ENCODE measurements at regions not wholly inside any gene's neighbourhood (a gene's known extent, or its start where the extent isn't known, plus 50 kb on each side); places are given as distances from the start of the nearest gene placed in this dataset.

DNA sequence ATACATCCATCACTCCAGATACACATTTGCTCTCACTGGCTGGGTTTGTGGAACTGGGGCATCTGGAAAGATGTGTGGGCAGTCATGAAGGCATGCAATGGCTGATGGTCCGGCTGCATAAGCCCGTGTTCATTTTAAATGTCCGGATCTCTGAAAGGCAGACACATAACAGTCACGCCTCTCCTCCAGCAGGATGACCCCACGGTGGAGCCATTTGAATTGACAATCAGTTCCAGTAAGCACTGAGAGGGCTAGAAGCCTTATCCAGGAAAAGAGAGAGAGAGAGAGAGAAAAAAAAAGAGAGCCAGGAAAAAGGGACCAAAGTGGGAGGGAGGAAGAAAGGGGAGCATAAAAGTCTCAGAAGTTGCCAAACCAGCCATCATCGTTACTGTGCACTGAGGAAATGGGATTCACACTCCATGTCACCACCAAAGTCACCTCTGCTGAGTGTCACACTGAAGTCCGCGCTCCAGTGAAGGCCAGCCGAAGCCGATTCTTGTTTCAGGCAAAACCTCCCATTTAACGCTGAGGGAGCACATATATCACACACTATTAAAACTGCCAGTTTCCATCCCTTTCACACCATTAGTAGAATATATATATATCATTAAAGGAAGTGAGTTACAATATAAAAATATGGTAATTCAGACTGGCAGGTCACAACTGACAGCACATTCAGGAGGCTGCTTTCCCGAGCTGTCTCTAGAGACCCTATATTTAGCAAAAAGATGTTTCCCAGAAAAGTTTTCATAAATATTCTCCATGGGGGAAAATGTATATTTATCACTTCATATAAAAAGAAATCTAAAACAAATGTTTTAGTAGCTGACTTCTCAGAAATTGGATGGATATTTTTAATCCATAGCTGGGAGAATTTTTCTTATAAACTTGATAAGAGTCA, 142.0 kb downstream of the ACTR3 start:
- WGBS (ENCODE audit: insufficient coverage, insufficient replicate concordance, low lambda C conversion rate, missing lambda C conversion rate) = 55% methylated on average over 12 of the region's 12 CpGs
- H3K4me2 ChIP-seq (ENCODE audit: control insufficient read depth, insufficient read depth) = no peak overlapping the region
- H3K4me1 ChIP-seq (ENCODE audit: control insufficient read depth, insufficient read depth, low read length) = no peaks in the 10 kb centered on the region
- in situ Hi-C loops (cut with MboI) (no loop called here), intact Hi-C loops (cut with micrococcal nuclease; ENCODE audit: unreplicated experiment) (no loop called here)
- no peaks in the 10 kb centered on the region for H4K20me1 ChIP-seq (ENCODE audit: control insufficient read depth, insufficient read depth)
- H3K9ac ChIP-seq (ENCODE audit: control insufficient read depth, insufficient read depth, low read length) = no peak overlapping the region
- H3K36me3 ChIP-seq (ENCODE audit: control insufficient read depth in 2 of 2, insufficient read depth in 2 of 2, low read length in 1 of 2) = no peaks in the 10 kb centered on the region
- SMC1A ChIA-PET (ENCODE audit: uncharacterized antibody, unreplicated experiment) = no interaction called here
- ATAC-seq (no peak), DNase-seq (ENCODE audit: low read depth, low spot score) (no peak), FAIRE-seq (no peak)
- H3K9me3 ChIP-seq (replicated peaks; ENCODE audit: control insufficient read depth, insufficient read depth, low read length) = no peaks in the 10 kb centered on the region
- BruUV-seq (replicated peaks) = no TSS peak
- no peak overlapping the region for H3K27ac ChIP-seq (ENCODE audit: control insufficient read depth, insufficient read depth)
- no peak overlapping the region for H2AFZ ChIP-seq (ENCODE audit: control insufficient read depth, low read depth, low read length)
- no peaks in the 10 kb centered on the region for H3K79me2 ChIP-seq (ENCODE audit: control insufficient read depth, insufficient read depth, low read length)
- no peak overlapping the region for H3K4me3 ChIP-seq
- POLR2A ChIA-PET = no interaction called here
- H3K27me3 ChIP-seq (replicated peaks in 1 of 2; ENCODE audit: control insufficient read depth in 2 of 2, insufficient read depth in 2 of 2, low read length in 1 of 2) = no peaks in the 10 kb centered on the region; a peak in 1 of 4 replicates
- RAD21 ChIA-PET (ENCODE audit: unreplicated experiment) = no interaction called here
- CTCF ChIA-PET = no interaction called here
- TF ChIP-seq, protein P1, sequence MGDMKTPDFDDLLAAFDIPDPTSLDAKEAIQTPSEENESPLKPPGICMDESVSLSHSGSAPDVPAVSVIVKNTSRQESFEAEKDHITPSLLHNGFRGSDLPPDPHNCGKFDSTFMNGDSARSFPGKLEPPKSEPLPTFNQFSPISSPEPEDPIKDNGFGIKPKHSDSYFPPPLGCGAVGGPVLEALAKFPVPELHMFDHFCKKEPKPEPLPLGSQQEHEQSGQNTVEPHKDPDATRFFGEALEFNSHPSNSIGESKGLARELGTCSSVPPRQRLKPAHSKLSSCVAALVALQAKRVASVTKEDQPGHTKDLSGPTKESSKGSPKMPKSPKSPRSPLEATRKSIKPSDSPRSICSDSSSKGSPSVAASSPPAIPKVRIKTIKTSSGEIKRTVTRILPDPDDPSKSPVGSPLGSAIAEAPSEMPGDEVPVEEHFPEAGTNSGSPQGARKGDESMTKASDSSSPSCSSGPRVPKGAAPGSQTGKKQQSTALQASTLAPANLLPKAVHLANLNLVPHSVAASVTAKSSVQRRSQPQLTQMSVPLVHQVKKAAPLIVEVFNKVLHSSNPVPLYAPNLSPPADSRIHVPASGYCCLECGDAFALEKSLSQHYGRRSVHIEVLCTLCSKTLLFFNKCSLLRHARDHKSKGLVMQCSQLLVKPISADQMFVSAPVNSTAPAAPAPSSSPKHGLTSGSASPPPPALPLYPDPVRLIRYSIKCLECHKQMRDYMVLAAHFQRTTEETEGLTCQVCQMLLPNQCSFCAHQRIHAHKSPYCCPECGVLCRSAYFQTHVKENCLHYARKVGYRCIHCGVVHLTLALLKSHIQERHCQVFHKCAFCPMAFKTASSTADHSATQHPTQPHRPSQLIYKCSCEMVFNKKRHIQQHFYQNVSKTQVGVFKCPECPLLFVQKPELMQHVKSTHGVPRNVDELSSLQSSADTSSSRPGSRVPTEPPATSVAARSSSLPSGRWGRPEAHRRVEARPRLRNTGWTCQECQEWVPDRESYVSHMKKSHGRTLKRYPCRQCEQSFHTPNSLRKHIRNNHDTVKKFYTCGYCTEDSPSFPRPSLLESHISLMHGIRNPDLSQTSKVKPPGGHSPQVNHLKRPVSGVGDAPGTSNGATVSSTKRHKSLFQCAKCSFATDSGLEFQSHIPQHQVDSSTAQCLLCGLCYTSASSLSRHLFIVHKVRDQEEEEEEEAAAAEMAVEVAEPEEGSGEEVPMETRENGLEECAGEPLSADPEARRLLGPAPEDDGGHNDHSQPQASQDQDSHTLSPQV (IDR thresholded peaks at IDR 0.05) = no peak
- no peak for TF ChIP-seq ZBED1 (IDR thresholded peaks at IDR 0.05; ENCODE audit: borderline replicate concordance)
- TF ChIP-seq TBL1XR1 (IDR thresholded peaks at IDR 0.05; ENCODE audit: low read depth, low read length) = no peak
- TF ChIP-seq CHD1 (IDR thresholded peaks at IDR 0.05; ENCODE audit: low read depth, low read length) = no peak
- TF ChIP-seq SMAD5 (IDR thresholded peaks at IDR 0.05; ENCODE audit: low read depth) = no peak
- no peak for TF ChIP-seq SREBF1 (IDR thresholded peaks at IDR 0.05; ENCODE audit: low read length)
- TF ChIP-seq, protein P2, sequence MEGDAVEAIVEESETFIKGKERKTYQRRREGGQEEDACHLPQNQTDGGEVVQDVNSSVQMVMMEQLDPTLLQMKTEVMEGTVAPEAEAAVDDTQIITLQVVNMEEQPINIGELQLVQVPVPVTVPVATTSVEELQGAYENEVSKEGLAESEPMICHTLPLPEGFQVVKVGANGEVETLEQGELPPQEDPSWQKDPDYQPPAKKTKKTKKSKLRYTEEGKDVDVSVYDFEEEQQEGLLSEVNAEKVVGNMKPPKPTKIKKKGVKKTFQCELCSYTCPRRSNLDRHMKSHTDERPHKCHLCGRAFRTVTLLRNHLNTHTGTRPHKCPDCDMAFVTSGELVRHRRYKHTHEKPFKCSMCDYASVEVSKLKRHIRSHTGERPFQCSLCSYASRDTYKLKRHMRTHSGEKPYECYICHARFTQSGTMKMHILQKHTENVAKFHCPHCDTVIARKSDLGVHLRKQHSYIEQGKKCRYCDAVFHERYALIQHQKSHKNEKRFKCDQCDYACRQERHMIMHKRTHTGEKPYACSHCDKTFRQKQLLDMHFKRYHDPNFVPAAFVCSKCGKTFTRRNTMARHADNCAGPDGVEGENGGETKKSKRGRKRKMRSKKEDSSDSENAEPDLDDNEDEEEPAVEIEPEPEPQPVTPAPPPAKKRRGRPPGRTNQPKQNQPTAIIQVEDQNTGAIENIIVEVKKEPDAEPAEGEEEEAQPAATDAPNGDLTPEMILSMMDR (IDR thresholded peaks at IDR 0.05 in 2 of 3, conservative IDR thresholded peaks at IDR 0.05 in 1 of 3; ENCODE audit: control insufficient read depth in 2 of 3, extremely low read depth in 1 of 3, insufficient read depth in 1 of 3, low read depth in 3 of 3, low read length in 3 of 3) = no peak
- TF ChIP-seq SUZ12 (IDR thresholded peaks at IDR 0.05; ENCODE audit: unreplicated experiment) = no peak
- no peak for TF ChIP-seq MEF2B (IDR thresholded peaks at IDR 0.05; ENCODE audit: partially characterized antibody, poor library complexity, severe bottlenecking)
- TF ChIP-seq BACH1 (IDR thresholded peaks at IDR 0.05; ENCODE audit: borderline replicate concordance) = no peak
- no peak for TF ChIP-seq RCOR1 (conservative IDR thresholded peaks at IDR 0.05; ENCODE audit: low read depth, low read length)
- TF ChIP-seq, protein P3, sequence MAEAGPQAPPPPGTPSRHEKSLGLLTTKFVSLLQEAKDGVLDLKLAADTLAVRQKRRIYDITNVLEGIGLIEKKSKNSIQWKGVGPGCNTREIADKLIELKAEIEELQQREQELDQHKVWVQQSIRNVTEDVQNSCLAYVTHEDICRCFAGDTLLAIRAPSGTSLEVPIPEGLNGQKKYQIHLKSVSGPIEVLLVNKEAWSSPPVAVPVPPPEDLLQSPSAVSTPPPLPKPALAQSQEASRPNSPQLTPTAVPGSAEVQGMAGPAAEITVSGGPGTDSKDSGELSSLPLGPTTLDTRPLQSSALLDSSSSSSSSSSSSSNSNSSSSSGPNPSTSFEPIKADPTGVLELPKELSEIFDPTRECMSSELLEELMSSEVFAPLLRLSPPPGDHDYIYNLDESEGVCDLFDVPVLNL (IDR thresholded peaks at IDR 0.05; ENCODE audit: low read depth, low read length) = no peak
- no peak for TF ChIP-seq IKZF1 (conservative IDR thresholded peaks at IDR 0.05)
- TF ChIP-seq, protein P4, sequence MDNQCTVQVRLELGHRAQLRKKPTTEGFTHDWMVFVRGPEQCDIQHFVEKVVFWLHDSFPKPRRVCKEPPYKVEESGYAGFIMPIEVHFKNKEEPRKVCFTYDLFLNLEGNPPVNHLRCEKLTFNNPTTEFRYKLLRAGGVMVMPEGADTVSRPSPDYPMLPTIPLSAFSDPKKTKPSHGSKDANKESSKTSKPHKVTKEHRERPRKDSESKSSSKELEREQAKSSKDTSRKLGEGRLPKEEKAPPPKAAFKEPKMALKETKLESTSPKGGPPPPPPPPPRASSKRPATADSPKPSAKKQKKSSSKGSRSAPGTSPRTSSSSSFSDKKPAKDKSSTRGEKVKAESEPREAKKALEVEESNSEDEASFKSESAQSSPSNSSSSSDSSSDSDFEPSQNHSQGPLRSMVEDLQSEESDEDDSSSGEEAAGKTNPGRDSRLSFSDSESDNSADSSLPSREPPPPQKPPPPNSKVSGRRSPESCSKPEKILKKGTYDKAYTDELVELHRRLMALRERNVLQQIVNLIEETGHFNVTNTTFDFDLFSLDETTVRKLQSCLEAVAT (IDR thresholded peaks at IDR 0.05) = no peak
- TF ChIP-seq NFYB (IDR thresholded peaks at IDR 0.05; ENCODE audit: insufficient read depth, low read depth, low read length) = no peak
- TF ChIP-seq ESRRA (IDR thresholded peaks at IDR 0.05; ENCODE audit: low read length) = no peak
